ENCODE measurements at regions not wholly inside any gene's neighbourhood (a gene's known extent, or its start where the extent isn't known, plus 50 kb on each side); places are given as distances from the start of the nearest gene placed in this dataset.
"Not testable (repeated sequence)": the region's sequence is repeated elsewhere in the genome, so short reads cannot be mapped to it uniquely, and the experiment has no call there.

GRCh38 chr17:51347851-51348584, 87.7 kb downstream of the UTP18 start:
- no peak for DNase-seq (ENCODE audit: low read depth in 2 of 2)

DNA sequence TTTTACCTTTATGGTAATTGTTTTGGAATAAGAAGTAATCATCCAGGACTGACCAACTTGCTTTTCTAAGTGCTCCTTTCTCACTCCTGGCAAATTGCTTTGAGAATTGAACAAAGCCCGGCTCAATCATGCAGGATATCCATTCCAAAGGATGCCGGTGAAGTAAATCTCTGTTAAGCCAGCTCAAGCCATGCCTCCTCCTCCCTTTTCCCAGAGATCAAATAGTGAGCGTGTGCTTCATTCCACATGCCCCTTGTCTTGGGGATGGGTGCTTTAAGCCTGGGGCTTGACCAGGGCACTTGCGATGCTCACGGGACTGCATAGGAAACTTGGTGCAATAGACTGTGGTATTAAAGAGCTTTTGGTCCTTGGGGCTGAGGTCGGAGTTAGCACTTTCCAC, 90.7 kb downstream of the UTP18 start:
- no peak for DNase-seq (ENCODE audit: low read depth in 2 of 2)

GRCh38 chr17:51351890-51352289, 91.5 kb downstream of the UTP18 start:
- no peak for DNase-seq (ENCODE audit: low read depth in 2 of 2)

GRCh38 chr17:51352798-51353197, 92.5 kb downstream of the UTP18 start:
- no peak for DNase-seq (ENCODE audit: low read depth in 2 of 2)

GRCh38 chr17:51353296-51353695, 93.0 kb downstream of the UTP18 start:
- no peak for DNase-seq (ENCODE audit: low read depth in 2 of 2)

DNA sequence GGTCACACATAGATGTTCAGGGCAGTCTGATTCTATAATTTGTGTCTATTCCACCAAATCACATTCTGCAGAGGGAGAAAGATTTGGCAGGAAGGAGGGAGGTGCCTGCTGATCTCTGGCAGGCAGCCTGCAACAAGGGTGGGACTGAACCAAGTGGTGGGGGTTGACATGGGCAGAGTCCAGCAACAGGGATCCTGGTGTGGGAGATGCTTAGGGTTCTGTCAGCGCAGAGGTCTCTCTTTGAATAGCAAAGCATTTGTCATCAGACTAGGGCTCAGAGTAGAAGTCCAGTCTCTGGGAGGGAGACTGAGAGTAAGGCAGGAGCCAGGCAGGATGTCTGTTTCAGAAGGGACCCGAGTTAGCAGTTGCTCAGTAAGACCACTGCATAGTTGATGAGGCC, 94.6 kb downstream of the UTP18 start:
- DNase-seq (ENCODE audit: low read depth in 2 of 2) = no peak

DNA sequence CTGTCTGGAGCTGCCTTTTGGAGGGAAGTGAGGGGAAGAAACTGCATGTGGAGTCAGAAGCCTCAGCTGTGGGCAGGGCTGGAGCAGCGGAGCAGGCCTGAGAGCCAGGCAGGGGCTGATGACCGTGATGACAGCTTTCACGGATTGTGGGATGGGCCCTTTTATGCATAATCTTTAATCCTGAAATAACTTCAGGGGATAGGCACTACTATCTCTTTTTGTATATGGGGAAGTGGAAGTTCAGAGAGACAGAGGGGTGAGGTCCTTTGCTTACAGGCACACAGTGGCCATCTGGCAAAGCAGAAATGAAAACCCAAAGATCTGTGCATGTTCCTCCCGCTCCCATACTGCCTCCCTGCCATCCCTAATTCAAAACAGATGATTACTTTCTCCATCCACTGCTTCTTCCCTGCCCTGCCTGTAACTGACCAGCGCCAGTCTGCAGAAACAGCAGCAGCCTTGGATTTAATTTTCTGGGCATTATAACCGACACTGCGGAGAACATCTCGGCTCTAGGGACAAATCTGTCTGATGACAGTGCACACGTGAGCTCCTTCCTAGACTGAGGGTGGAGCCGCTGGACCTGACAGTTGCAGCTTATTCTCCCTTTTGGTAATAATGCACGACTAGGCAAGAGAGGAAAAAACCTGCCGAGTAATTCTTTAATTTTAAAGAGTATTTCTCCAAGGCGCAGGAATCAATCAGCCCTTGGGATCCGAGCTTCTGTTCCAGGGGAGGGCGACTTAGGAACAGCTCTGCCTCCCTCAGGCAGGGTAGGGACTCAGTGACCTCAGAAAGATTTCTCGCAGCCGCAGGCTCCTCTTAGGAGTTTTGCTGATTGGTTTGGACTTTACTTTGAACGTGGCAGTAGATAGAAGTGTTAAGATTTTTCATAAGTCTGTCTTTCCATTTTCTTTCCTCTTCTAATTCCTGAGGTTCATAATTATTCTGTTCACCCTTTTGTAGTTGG, 95.4 kb downstream of the UTP18 start:
- no peak for DNase-seq (ENCODE audit: low read depth in 2 of 2)

- DNase-seq (ENCODE audit: low read depth in 2 of 2) = no peak
Observed at GRCh38 chr17:51359055-51359454, 98.7 kb downstream of the UTP18 start.

DNA sequence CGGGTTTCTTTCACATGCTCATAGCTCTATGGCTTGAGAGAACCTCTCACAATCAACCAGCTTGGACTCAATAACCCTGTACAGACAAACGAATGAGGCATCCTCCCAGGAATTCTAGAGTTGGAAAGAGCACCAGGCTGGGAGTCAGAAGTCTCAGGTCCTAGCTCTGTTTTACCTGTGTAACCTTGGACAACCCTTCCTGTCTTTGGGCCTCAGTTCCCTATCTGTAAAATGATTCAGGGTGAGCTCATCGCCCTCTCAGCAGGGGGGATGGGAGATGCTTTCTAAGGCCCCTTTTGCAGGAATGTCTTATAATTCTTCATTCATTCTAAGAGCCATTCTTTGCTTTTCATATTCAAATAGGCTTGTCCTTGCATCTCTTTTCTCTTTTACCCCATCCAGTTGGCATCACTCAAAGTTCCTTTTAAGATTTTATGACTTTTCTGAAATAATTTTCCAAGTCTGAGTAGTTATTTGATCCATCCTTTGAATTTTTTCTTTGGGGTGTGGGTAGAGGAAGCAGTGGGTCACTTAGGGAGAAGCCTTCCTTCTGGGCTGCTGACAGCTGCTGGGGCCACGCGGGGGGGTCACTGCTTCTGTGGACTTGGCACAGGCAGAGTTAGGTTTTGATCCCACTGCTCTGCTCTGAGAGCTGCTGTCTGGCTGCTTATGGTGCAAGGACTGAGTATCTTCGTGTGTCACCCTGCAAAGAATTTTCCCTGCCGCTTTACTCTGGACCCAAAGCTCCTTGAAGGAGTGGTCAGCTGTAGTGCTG, 102.7 kb downstream of the UTP18 start:
- DNase-seq (ENCODE audit: low read depth in 2 of 2) = no peak

GRCh38 chr17:51365090-51365489, 104.7 kb downstream of the UTP18 start:
- no peak for DNase-seq (ENCODE audit: low read depth in 2 of 2)

- DNase-seq (ENCODE audit: low read depth in 2 of 2) = no peak
Observed at GRCh38 chr17:51366866-51367265, 106.5 kb downstream of the UTP18 start.

DNA sequence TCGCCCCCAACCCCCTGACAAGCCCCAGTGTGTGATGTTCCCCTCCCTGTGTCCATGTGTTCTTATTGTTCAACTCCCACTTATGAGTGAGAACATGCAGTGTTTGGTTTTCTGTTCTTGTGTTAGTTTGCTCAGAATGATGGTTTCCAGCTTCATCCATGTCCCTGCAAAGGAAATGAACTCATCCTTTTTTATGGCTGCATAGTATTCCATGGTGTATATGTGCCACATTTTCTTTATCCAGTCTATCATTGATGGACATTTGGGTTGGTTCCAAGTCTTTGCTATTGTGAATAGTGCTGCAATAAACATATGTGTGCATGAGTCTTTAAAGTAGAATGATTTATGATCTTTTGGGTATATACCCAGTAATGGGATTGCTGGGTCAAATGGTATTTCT, 107.5 kb downstream of the UTP18 start:
- DNase-seq (ENCODE audit: low read depth in 2 of 2) = not testable (repeated sequence)

DNA sequence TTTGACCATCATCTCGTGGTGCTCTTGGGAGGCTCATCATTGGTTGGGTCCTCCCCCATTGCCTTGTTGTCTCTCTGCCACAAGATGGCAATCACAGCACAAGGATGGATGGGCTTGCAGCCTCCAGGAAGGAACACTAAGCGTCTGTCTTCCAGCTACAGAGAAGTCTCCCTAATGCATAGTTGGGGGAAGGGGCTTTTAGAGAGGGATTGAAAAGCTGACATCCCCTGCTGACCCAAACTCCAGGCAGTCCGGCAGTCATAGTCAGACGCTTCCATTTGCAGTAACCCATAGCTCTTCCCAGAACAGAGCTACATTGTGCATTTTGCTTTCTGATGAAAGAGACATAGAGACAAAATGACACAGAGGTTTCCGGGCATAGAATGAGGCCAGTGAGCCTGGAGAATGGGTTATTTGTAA, 111.4 kb downstream of the UTP18 start:
- peak in 1 of 2 donors; percentile 7 for DNase-seq (ENCODE audit: low read depth in 2 of 2)

DNA sequence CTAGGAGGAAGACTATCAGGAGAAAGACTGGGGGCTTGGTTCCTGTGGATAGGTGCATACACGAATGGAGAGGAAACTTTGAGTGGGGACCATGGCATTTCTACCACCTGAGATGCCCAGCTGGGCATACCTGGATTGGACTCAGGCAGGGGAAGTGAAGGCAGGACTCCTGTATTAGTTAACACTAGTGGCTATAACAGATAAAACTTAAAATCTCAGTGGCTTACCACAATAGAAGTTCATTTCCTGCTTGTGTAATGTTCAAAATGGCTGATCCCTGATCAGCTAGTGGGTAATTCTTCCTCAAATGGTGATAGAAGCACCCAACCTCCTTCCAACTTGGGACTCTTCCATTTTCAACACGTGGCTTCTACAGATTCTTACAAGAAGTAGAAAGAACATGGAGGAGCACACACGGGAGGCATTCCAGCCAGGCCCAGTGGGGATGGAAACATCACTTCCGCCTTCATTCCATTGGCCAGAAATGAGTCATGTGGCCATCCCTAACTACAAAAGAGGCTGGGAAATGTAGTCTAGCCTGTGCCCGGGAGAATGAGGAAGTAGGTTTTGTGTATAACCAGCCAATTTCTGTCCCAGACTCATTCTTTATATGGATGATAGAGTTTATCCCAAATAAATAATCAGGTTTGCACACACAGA, 112.1 kb downstream of the UTP18 start:
- DNase-seq (ENCODE audit: low read depth in 2 of 2) = no peak

GRCh38 chr17:51373489-51374152, 113.3 kb downstream of the UTP18 start:
- DNase-seq (ENCODE audit: low read depth in 2 of 2) = no peak

- no peak for DNase-seq (ENCODE audit: low read depth in 2 of 2)
Observed at GRCh38 chr17:51374209-51374608, 113.9 kb downstream of the UTP18 start.

GRCh38 chr17:51375771-51376170, 115.4 kb downstream of the UTP18 start:
- DNase-seq (ENCODE audit: low read depth in 2 of 2) = no peak

DNA sequence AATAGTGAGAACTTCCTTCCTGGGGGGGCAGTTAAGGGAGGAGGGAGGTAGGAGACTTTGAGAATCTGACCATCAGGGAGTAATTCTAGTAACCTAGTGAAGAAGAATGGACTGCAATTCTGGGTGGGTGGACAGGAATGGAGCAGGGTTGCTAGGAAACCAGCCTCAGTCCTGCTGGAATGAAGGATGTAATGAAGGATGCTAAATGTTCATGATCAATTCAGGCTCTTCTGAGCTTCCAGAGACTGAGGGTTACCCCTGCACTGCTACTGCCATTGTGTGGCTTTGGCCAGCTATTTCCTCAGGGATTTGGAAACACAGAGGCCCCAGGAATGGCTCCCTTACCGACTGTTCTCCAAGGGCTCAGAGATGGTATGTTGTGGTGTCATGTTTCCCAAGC, 116.4 kb downstream of the UTP18 start:
- DNase-seq (ENCODE audit: low read depth in 2 of 2) = no peak

DNA sequence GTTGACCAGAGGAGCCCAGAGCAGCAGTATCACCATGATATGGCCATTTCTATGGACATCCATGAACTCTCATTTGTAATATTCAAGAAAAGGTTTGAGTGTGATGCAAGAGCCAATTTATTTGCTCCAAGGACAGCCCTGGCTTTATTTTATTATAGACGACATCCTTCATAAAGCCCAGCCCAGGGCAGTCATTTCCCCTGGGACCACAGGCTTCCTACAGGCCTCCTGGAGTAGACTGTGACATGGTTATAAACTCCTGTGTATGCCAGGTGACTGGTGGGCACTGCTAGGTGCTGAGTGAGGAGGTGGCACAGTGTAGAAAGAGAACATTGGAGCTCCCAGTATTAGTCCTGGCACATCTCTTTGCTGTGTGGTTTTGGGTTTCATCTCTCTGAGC, 120.9 kb downstream of the UTP18 start:
- DNase-seq (ENCODE audit: low read depth in 2 of 2) = no peak

DNA sequence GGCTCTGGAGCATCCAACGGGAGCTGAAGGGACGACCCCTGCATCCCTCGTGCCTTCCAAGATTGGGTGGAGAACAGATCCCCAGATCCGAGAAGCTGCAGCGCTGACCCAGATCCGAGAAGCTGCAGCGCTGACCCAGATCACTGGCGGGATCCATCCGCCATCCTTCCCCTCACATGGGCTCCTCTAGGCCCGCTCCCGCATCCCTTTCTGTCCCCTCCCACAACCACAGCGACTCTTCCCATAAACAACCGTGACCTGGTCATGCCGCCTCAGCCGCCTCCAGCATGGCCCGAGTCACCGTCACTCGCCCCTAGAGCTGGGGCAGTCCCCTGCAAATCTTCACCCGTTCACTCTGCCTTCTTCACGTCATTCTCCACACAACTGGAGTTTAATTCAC, 124.9 kb downstream of the UTP18 start:
- no peak for DNase-seq (ENCODE audit: low read depth in 2 of 2)

DNA sequence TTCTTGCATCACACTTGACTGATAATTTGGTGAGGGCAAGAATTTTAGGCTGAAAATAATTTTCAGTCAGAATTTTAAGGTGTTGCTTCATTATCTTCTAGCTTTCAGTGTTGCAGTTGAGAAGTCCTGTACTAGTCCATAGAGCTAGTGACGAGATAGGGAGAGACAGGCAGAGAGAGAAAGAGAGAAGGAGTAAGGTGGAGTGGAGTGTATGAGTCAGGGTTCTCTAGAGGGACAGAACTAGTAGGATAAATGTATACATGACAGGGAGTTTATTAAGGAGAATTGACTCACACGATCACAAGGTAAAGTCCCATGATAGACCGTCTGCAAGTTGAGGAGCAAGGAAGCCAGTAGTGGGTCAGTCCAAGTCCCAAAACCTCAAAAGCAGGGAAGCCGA, 127.2 kb downstream of the UTP18 start:
- DNase-seq (ENCODE audit: low read depth in 2 of 2) = no peak

Measured in stimulated activated CD4-positive, alpha-beta T cell treated with anti-CD3 and anti-CD28 coated beads, Interleukin-1b, Interleukin-23, amount 100 ng/mL, for 1 hour (primary cell).